Naive thymus-derived CD8-positive, alpha-beta T cell (primary cell): ENCODE measurements at regions not wholly inside any gene's neighbourhood (a gene's known extent, or its start where the extent isn't known, plus 50 kb on each side); places are given as distances from the start of the nearest gene placed in this dataset.

ENCODE experiments used
- ATAC-seq, 2 donors: fragments of 150-1000 bp; cut with Tn5 transposase in 1 of 2; sonication (Bioruptor Pico), chemical (Tn5 transposase) in 1 of 2; 1 replicate in 1 of 2; 2 replicates in 1 of 2; pipeline ENCODE4 v1.10.0; 2021; ENCODE audit warnings: mild to moderate bottlenecking in 2 of 2, moderate library complexity in 2 of 2
- POLR2A ChIA-PET: fragments of 350-600 bp; sonication (Branson Sonifier 250); formaldehyde crosslinking; loops from one replicate; lab custom pipeline; 2021; ENCODE audit warnings: antibody characterized with exemption; lab: Charles Lee
- DNase-seq, 10 donors: peaks; one replicate each; pipeline versions ENCODE4 v3.0.0 to v3.0.0-alpha.2; 2020 to 2022
- H3K27ac Mint-ChIP-seq, 10 donors: one replicate each; pipeline ENCODE4 v1.8.0; 2020 to 2022; ENCODE audit warnings: mild to moderate bottlenecking in 10 of 10, mixed read lengths in 10 of 10, moderate library complexity in 4 of 10, inconsistent platforms in 1 of 10
- H3K27me3 Mint-ChIP-seq, 5 donors: one replicate each; pipeline ENCODE4 v1.8.0; 2021 to 2022; ENCODE audit warnings: mixed read lengths in 5 of 5
- H3K36me3 Mint-ChIP-seq, 3 donors: one replicate each; pipeline ENCODE4 v1.8.0; 2020 to 2022; ENCODE audit warnings: mixed read lengths in 3 of 3, mild to moderate bottlenecking in 2 of 3, inconsistent platforms in 1 of 3
- H3K4me1 Mint-ChIP-seq, 4 donors: one replicate each; pipeline ENCODE4 v1.8.0; 2021 to 2022; ENCODE audit warnings: mixed read lengths in 4 of 4
- H3K4me3 Mint-ChIP-seq, 10 donors: one replicate each; pipeline ENCODE4 v1.8.0; 2020 to 2022; ENCODE audit warnings: mild to moderate bottlenecking in 10 of 10, mixed read lengths in 10 of 10, moderate library complexity in 6 of 10, inconsistent platforms in 1 of 10
- H3K9me3 Mint-ChIP-seq, 9 donors: one replicate each; pipeline ENCODE4 v1.8.0; 2020 to 2022; ENCODE audit warnings: mixed read lengths in 9 of 9, mild to moderate bottlenecking in 3 of 9, inconsistent platforms in 1 of 9, moderate library complexity in 1 of 9

- POLR2A ChIA-PET: no interaction called here
- no peaks in the 10 kb centered on the region for H3K36me3 Mint-ChIP-seq
- H3K27ac Mint-ChIP-seq: no peak overlapping the region
- no peaks in the 10 kb centered on the region for H3K4me1 Mint-ChIP-seq
- no peak for ATAC-seq
- no peak overlapping the region for H3K4me3 Mint-ChIP-seq
- H3K27me3 Mint-ChIP-seq: no peaks in the 10 kb centered on the region
- peaks cover 0 to 7% (median 2%) of the 10 kb centered on the region in 9 donors for H3K9me3 Mint-ChIP-seq
- DNase-seq: no peak
Measured at GRCh38 chr6:93567164-93567563, 147.8 kb upstream of the EPHA7 start.

- POLR2A ChIA-PET: no interaction called here
- ATAC-seq: no peak
- peaks cover 0 to 7% (median 2%) of the 10 kb centered on the region in 9 donors for H3K9me3 Mint-ChIP-seq
- H3K4me1 Mint-ChIP-seq: no peaks in the 10 kb centered on the region
- H3K4me3 Mint-ChIP-seq: no peak overlapping the region
- no peaks in the 10 kb centered on the region for H3K27me3 Mint-ChIP-seq
- no peak overlapping the region for H3K27ac Mint-ChIP-seq
- DNase-seq: no peak
- H3K36me3 Mint-ChIP-seq: no peaks in the 10 kb centered on the region
Measured at GRCh38 chr6:93566285-93566684, 146.9 kb upstream of the EPHA7 start.

- POLR2A ChIA-PET: no interaction called here
- ATAC-seq (no peak), DNase-seq (no peak)
- Mint-ChIP-seq H3K9me3 (peaks cover 0 to 9% (median 2%) of the 10 kb centered on the region in 9 donors), H3K27me3 (peaks cover 0 to 1% (median 0%) of the 10 kb centered on the region in 5 donors), H3K4me1 (no peaks in the 10 kb centered on the region), H3K36me3 (no peaks in the 10 kb centered on the region), H3K4me3 (no peak overlapping the region), H3K27ac (no peak overlapping the region)
Measured at GRCh38 chr6:93562582-93562981, 143.2 kb upstream of the EPHA7 start.

GRCh38 chr6:93555292-93555691 is 135.9 kb upstream of the EPHA7 start:
- H3K27ac Mint-ChIP-seq: no peak overlapping the region
- no peak overlapping the region for H3K4me3 Mint-ChIP-seq

GRCh38 chr6:93554018-93554417 is 134.7 kb upstream of the EPHA7 start:
- POLR2A ChIA-PET: no interaction called here
- no peak for ATAC-seq
- Mint-ChIP-seq H3K9me3 (peaks cover 0 to 5% (median 3%) of the 10 kb centered on the region in 9 donors), H3K4me3 (no peak overlapping the region), H3K36me3 (no peaks in the 10 kb centered on the region), H3K27me3 (no peaks in the 10 kb centered on the region), H3K27ac (no peak overlapping the region), H3K4me1 (no peaks in the 10 kb centered on the region)
- no peak for DNase-seq

More at GRCh38 chr6:93555292-93555691, 135.9 kb upstream of the EPHA7 start:
- Mint-ChIP-seq H3K9me3 (peaks cover 0 to 6% (median 4%) of the 10 kb centered on the region in 9 donors), H3K36me3 (no peaks in the 10 kb centered on the region), H3K4me1 (no peaks in the 10 kb centered on the region), H3K27me3 (peaks cover 0 to 1% (median 0%) of the 10 kb centered on the region in 5 donors)
- DNase-seq: no peak
- no peak for ATAC-seq
- POLR2A ChIA-PET: no interaction called here

GRCh38 chr6:93550551-93551276 is 131.4 kb upstream of the EPHA7 start:
- ATAC-seq (no peak), DNase-seq (no peak)
- Mint-ChIP-seq H3K36me3 (no peaks in the 10 kb centered on the region), H3K27ac (no peak overlapping the region), H3K27me3 (no peaks in the 10 kb centered on the region), H3K9me3 (peaks cover 0 to 9% (median 5%) of the 10 kb centered on the region in 9 donors), H3K4me3 (no peak overlapping the region), H3K4me1 (no peaks in the 10 kb centered on the region)
- POLR2A ChIA-PET: no interaction called here

GRCh38 chr6:93549868-93550267 is 130.5 kb upstream of the EPHA7 start:
- no peak overlapping the region for H3K4me3 Mint-ChIP-seq
- H3K4me1 Mint-ChIP-seq: no peaks in the 10 kb centered on the region
- H3K36me3 Mint-ChIP-seq: no peaks in the 10 kb centered on the region
- ATAC-seq: no peak
- H3K9me3 Mint-ChIP-seq: peaks cover 0 to 12% (median 9%) of the 10 kb centered on the region in 9 donors
- POLR2A ChIA-PET: no interaction called here
- DNase-seq: no peak
- H3K27me3 Mint-ChIP-seq: no peaks in the 10 kb centered on the region
- no peak overlapping the region for H3K27ac Mint-ChIP-seq

GRCh38 chr6:93524671-93525451 is 105.5 kb upstream of the EPHA7 start:
- no peaks in the 10 kb centered on the region for H3K36me3 Mint-ChIP-seq
- POLR2A ChIA-PET: no interaction called here
- no peak for ATAC-seq
- H3K9me3 Mint-ChIP-seq: peaks cover 0 to 12% (median 0%) of the 10 kb centered on the region in 9 donors
- no peaks in the 10 kb centered on the region for H3K27me3 Mint-ChIP-seq
- no peaks in the 10 kb centered on the region for H3K4me1 Mint-ChIP-seq
- no peak overlapping the region for H3K27ac Mint-ChIP-seq
- no peak overlapping the region for H3K4me3 Mint-ChIP-seq
- DNase-seq: no peak

GRCh38 chr6:93523365-93523764 is 104.0 kb upstream of the EPHA7 start:
- Mint-ChIP-seq H3K27me3 (no peaks in the 10 kb centered on the region), H3K4me3 (no peak overlapping the region), H3K4me1 (no peaks in the 10 kb centered on the region), H3K9me3 (peaks cover 0 to 18% (median 0%) of the 10 kb centered on the region in 9 donors), H3K27ac (no peak overlapping the region), H3K36me3 (no peaks in the 10 kb centered on the region)
- DNase-seq (no peak), ATAC-seq (no peak)
- POLR2A ChIA-PET: no interaction called here

GRCh38 chr6:93516441-93516840 is 97.1 kb upstream of the EPHA7 start:
- ATAC-seq: no peak
- POLR2A ChIA-PET: no interaction called here
- Mint-ChIP-seq H3K4me1 (no peaks in the 10 kb centered on the region), H3K9me3 (peaks cover 0 to 24% (median 2%) of the 10 kb centered on the region in 9 donors), H3K27me3 (no peaks in the 10 kb centered on the region), H3K27ac (no peak overlapping the region), H3K4me3 (no peak overlapping the region), H3K36me3 (no peaks in the 10 kb centered on the region)
- DNase-seq: no peak

GRCh38 chr6:93515736-93516135 is 96.4 kb upstream of the EPHA7 start:
- POLR2A ChIA-PET: no interaction called here
- peaks cover 0 to 24% (median 2%) of the 10 kb centered on the region in 9 donors for H3K9me3 Mint-ChIP-seq
- no peak overlapping the region for H3K27ac Mint-ChIP-seq
- H3K4me3 Mint-ChIP-seq: no peak overlapping the region
- H3K4me1 Mint-ChIP-seq: no peaks in the 10 kb centered on the region
- no peaks in the 10 kb centered on the region for H3K27me3 Mint-ChIP-seq
- ATAC-seq (no peak), DNase-seq (no peak)
- no peaks in the 10 kb centered on the region for H3K36me3 Mint-ChIP-seq

GRCh38 chr6:93498713-93499112 is 79.4 kb upstream of the EPHA7 start:
- DNase-seq (no peak), ATAC-seq (no peak)
- H3K4me1 Mint-ChIP-seq: no peaks in the 10 kb centered on the region
- no peak overlapping the region for H3K27ac Mint-ChIP-seq
- H3K27me3 Mint-ChIP-seq: no peaks in the 10 kb centered on the region
- peaks cover 0 to 43% (median 4%) of the 10 kb centered on the region in 9 donors for H3K9me3 Mint-ChIP-seq
- POLR2A ChIA-PET: no interaction called here
- H3K4me3 Mint-ChIP-seq: no peak overlapping the region
- H3K36me3 Mint-ChIP-seq: no peaks in the 10 kb centered on the region

- ATAC-seq (no peak), DNase-seq (no peak)
- H3K9me3 Mint-ChIP-seq: peaks cover 0 to 32% (median 2%) of the 10 kb centered on the region in 9 donors
- no peak overlapping the region for H3K4me3 Mint-ChIP-seq
- POLR2A ChIA-PET: no interaction called here
- H3K36me3 Mint-ChIP-seq: no peaks in the 10 kb centered on the region
- H3K4me1 Mint-ChIP-seq: no peaks in the 10 kb centered on the region
- no peak overlapping the region for H3K27ac Mint-ChIP-seq
- no peaks in the 10 kb centered on the region for H3K27me3 Mint-ChIP-seq
Measured at GRCh38 chr6:93496548-93496947, 77.2 kb upstream of the EPHA7 start.
